Fibroblast of skin of left biceps (primary cell): ENCODE measurements at regions not wholly inside any gene's neighbourhood (a gene's known extent, or its start where the extent isn't known, plus 50 kb on each side); places are given as distances from the start of the nearest gene placed in this dataset.
"Not testable (repeated sequence)": the region's sequence is repeated elsewhere in the genome, so short reads cannot be mapped to it uniquely, and the experiment has no call there.

Experiments
- DNase-seq, 2 experiments: peaks; one replicate each; pipeline ENCODE4 v3.0.0-alpha.2; 2013; ENCODE audit warnings: low read depth in 2 of 2

DNA sequence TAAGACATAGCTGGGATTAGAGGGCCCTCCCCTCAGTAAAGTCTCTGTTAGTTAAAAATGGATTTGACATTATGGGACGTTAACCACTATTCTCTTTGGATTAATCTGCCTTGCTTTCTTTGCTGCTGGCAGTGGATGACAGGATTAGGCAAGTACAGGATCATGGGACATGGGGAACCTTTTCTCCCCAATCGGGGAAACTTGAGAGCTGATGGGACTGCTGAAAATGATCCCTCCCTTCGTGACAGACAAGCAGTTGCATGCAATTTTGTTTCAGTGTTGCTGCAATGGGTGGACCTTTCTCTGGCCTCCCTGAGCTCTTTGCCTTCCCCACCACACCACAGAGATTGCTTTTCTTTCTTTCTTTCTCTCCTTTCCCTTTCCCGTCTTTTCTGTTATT is 120.2 kb upstream of the BANK1 start:
- DNase-seq = no peak

DNA sequence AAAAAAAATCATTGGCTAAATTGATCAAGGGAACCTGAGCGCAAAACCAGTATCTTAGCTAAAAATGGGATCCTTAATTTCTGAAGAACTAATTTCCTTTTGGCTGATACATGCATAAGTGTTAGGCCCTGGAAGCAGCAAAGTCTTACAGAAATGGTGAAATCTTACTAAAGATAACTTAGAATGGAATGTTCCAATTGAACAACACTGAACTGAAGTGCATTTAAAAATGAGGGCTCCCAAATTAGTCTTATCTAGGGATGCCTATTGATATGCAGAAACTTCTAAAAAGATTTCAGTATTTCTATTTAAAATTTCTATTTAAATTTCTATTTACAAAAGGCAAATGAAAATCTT is 120.7 kb upstream of the BANK1 start:
- DNase-seq = no peak

DNA sequence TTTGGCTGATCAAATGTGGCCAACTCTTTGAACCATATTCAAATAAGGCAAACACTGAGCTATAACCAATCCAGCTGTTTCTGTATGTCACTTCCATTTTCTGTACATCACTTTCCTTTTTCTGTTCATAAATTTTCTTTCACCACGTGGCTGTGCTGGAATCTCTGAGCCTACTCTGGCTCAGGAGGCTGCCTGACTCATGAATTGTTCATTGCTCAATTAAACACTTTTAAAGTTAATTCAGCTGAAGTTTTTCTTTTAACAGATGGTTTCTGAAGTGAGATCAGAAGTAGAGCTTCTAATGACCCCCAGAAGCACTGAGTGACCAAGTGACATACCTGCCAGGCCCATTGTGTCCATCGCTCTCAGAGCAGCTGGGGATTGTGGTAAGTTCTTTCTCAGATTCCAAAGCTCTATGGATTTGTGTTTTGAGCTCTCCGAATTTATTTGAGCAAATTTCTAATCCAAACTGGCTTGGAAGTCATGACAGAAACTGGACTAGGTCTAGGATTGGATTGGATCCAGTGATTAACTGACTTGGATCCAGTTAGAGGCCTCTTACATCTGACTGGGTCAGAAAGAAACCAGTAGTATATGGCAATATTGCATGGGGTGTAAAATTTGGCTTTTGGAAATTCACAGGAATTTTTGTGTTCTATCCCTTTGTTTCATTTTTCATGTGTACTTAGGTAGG is 121.2 kb upstream of the BANK1 start:
- no peak for DNase-seq

DNA sequence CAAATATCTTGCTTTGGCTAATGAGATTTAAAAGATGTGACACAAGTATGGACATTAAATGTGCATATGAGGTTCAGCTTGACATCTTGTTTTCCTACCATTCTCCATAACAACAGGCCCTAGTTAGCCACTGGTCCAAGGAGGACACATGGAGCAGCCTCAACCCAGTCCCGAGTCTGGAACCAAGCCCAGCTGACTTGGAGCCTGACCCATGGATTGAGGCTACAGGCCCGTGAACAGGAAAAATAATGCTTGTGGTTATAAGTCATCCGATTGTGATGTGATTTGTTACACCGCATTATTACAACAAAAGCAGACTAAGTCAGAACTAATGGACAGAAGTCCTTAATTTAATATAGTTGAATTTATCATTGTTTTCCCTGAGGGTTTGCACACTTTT is 123.2 kb upstream of the BANK1 start:
- no peak for DNase-seq

DNA sequence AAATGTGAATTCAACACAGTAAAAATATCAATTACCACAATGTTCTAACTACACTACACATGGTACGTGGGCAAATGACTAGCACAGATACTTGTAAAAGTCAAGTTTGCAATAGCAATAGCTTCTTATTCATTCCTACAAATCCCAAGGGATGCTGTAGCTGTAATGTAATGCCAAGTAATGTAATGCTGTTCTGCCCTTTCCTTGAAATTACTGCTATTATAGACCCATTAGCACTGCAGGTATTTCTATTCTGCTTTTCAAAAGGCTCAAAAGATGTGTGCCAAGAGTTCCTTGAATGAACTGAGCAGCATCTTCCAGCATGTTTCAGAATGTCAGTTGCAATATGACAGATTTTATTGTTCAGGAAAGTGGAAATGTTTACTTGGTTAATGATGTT is 129.9 kb upstream of the BANK1 start:
- no peak for DNase-seq

DNA sequence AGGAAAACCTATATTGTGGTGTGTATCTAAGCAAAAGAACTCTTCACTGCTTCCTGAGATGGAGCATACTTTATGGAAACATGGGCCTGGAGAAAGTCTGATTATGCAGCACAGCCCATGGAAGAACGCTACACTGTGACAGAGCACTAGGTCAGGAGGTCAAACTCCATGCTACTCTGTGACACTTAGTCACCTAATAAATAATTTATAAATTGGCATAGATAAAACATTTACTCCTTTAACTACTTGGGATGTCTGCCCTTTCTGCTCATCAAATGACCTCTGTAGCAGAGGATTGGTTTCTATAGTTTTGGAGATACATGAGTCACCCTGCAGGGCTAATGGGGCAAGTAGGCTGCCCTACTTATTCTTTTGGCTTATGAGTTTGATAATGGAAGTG is 134.7 kb upstream of the BANK1 start:
- no peak for DNase-seq

DNA sequence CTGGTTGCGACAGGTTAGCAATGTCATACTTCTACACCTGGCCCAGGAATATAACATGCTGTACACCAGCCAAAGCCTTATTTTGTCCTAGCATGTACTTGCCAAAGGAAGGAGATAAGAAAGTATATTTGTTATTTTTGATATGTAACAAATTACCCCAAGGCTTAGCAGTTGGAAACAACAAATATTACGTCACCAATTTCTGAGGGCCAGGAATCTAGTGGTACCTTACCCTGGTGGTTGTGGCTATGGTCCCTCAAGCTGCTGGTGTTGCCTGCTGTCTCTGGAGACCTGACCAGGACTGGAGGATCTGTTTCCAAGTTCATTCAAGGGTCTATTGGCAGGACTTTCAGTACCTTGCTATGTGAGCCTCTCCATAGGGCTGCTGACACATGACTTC is 135.5 kb upstream of the BANK1 start:
- no peak for DNase-seq

DNA sequence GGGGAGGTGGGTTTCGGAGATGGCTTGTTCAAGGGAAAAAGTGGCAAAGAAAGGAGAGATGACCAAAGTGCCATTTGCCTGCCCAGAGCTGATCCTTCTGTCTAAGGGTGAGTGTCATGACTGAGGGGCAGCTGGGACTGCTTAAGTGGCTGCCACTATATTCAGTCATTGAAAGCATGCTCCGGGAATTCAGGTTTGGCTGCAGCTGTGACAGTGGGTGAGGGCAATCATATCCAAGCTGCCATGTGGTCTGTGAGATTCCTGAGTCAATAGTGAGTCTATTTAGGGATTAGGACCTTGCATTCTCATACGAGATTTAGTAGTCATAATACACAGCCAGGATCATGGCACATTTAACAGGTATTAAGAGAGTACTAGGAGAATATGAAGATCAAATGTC is 138.8 kb upstream of the BANK1 start:
- DNase-seq = no peak

DNA sequence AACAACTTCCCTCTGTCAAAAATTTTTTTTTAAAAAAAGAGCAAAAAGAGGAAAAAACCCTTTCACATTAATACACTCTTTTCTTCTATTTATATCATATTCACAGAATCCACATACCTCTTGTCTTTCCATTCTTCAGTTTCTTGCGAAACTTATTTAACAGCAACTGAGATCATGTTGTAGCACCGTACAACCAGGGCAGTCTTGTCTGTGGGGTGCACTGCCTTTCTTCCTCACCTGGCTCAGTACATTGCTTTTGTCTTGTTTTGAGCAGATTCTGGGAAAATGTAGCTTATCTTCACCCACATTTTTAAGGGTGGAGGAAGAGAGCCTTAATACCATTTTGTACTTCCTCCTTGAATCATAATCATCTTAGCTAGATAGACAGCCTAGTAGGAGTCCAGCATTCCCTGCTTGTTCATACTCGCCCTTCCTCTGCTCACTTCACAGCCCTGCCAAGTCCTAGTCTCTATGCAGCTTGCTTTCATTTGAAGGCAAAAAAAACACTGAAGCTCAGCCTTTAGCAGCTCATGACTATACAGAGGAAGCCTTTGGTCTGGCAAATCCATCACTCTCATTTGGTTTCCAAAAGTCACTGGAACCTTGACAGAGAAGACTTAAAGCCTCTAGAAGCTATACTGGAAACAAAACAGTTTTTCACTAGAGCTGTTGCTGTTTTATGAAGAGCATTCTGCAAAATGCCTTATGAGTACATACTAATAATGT is 140.6 kb upstream of the BANK1 start:
- no peak for DNase-seq

DNA sequence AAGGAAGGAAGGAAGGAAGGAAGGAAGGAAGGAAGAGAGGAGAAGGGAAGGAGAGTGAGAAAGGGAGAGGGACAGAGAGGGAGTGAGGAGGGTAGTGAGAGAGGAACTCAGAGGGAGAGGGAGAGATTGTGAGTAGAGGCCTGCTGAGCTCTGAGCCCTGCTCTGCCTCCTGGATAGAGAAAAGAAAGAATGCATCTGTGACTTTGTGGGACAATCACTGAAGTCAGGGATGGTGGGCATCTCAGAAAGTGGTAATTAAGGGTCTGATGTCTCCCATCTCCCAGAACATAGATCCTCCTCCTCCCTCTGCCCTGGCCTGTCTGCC is 142.9 kb upstream of the BANK1 start:
- DNase-seq = no peak

DNA sequence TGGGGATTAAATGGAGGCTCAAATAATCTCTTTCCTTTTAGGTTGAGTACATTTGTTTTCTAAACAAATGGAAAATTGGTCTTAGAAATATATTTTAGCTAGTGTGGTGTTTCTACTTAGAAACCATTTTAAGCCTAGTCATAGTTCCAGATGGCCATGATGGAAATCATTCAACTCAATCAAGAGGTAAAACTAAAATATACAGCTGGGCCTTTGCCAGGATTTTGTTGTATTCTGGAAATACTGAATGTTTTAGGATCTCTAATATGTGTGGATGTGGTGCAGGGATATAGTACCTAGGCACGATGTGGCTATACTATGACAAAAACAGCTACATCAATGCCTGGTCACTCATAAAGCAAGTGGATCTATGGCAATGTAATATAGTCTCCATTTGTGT is 146.0 kb upstream of the BANK1 start:
- DNase-seq = no peak

DNA sequence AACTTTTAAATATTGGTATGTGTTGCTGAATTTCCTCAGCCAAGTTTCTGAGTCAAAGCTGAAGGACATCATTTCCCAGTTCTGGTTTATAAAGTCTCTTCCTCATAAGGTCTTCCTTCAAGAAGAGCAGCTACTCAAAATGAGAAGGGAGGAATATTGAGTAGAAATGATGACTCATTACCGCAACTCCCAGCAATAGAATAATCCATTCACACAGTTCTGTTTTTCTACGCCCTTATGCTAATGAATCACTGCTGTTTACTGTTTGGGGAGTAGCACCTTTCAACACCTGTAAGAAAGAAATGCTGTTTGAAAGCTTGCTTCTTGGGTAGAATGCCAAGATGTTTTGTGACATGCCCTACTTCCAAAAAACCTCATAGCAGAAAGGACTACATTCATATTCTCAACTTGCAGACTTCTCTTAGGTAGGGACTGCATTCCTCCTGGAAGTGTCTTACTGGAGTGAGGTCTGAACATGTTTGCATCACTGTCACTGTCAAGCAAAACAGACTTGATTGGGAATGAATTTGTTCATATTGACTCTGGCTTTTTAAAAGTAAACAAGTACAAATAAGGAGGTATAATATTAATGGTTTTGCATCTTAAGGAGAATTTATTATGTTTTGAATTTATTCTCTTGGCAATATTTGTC is 147.2 kb upstream of the BANK1 start:
- no peak for DNase-seq

DNA sequence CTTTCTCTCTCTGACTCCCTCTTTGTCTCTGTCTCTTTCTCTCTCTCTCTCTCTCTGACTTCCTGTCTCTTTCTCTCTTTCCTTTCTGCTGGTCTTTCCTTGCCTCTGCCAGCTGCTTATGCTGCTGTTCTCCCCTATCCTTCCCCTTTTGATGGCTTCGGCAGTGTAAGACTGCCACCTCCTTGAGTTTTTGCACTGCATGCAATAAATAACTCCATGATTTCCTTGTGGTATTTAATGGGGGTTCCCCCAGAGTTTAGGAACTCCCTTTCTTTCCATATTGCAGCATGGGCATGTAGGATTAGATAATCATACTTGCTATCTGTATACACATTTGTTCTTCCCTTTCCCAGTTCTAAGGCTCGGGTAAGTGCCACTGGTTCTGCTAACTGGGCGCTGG is 157.8 kb upstream of the BANK1 start:
- not testable (repeated sequence) for DNase-seq

DNA sequence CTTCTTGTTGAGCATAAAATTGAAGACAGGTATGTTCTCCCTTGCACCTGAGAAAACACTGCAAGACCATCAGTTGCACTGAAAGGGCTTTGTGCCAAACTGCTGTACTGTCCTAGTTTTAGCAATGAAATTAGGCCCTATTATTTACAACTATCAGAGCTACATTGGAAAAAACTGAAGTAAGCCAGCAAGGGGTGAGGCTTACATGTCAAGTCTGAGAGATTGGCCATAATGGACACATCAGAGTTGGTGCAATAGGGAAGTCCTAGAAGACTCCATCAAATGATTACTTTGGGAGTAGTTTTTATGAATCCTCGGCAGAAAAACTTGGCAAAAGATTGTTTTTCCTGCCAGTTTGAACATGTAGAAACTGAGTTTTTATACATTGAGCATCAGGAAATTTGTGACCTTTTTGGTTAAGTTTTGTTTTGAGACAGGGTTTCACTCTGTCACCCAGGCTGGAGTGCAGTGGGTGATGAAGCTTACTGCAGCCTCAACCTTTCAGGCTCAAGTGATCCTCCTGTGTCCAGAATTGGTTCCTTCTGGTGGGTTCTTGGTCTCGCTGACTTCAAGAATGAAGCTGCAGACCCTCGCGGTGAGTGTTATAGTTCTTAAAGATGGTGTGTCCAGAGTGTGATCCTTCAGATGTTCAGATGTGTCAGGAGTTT is 160.1 kb upstream of the BANK1 start:
- no peak for DNase-seq

DNA sequence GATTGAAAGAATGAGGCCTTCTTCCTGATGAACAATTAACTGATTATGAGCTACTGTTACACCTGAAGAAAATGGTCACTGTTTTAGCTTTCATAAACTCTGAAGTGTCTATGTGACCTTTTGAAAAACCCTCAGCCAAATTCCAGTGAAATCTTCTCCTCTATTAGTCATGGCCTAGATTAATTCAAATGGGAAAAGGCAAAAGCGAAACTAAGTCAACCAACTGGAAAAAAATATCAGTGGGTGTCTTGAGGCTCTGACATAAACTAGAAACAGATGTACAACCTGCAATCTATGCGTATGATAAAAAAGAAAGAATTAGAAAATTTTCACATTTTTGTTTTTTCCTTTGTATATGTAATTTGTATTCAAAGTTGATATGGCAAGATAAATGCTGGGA is 169.4 kb upstream of the BANK1 start:
- peak in 1 of 2 experiments; percentile 8 for DNase-seq

DNA sequence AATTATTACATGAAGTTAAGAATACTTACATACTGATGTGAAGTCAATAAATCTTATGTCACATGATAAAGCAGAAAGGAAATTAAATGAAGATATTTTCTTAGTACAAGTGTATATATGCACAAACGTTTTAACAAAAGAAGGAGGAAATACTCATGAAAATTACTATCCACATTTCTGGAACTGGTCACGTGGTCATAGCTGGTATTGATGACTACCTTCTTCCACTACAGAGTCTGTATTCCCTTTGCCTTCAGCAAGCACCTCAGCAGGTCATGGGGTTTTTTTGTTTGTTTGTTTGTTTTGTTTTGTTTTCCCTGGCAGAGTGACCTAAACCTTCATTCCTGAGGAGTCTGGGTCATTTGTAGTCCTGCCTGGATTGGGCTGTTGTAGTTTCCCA is 174.9 kb upstream of the BANK1 start:
- no peak for DNase-seq

DNA sequence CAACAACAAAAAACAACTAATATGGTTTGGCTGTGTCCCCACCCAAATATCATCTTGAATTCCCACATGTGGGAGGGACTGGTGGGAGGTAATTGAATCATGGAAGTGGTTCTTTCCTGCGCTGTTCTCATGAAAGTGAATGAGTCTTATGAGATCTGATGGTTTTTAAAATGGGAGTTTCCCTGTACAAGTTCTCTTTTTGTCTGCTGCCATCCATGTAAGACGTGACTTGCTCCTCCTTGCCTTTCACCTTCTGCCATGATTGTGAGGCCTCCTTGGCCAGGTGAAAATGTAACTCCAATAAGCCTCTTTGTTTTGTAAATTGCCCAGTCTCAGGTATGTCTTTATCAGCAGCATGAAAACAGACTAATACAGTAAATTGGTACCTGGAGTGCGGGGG is 183.5 kb upstream of the BANK1 start:
- not testable (repeated sequence) for DNase-seq

DNA sequence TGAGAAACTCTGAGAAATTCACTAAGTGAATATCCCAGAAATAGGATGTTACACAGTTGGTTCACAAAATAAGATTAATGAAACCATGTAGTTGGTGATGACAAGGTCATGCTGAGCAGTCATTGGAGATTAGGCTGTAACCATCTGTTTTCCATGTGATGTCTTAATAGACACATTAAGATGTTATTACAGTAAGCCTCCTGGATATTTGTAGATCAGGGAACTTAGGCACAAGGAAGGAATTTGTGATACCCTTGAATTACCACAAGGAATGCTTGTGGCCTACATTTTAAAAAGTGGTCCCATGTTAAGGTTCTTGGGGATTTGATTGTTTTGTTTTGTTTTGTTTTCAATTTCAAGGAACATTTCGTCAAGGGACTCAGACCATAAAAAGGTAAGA is 185.6 kb upstream of the BANK1 start:
- peak in 1 of 2 experiments; percentile 18 for DNase-seq

DNA sequence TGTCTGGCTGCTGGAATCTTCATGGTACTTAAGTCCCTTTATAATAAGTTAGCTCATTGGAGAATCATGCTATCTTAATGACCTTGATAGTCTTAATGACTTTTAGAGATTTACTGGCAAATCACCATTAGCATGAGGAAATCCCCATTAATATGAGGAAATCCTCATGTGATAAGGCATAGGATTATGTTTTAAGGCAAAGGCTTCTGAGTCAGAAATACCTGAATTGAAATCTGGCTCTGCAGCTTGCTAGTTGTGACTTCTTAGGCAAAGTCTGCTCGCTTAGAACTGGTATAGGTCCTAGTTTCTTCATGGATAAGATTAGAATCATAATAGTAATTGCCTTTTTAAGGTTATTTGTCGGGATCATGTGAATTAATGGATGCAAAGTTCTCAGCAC is 190.2 kb upstream of the BANK1 start:
- no peak for DNase-seq

DNA sequence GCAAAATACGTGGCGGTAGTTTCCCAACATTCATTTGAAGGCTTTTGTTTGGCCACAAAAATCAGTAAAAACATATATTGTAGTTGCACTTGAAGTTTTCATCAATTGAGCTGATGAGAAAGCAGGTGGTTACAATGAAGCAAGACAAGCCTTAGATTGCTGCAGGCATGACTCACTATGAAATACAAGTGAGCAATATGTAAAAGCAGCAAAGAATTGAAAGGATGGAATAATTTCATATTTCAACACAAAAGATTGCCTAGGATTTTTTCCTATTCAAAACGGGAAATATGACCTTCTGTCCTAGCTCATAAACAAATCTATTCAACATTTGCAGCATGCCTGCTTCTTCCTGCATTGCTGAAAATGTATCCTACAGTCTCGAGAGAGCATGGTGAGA is 190.9 kb upstream of the BANK1 start:
- DNase-seq = peak in 1 of 2 experiments; percentile 33

DNA sequence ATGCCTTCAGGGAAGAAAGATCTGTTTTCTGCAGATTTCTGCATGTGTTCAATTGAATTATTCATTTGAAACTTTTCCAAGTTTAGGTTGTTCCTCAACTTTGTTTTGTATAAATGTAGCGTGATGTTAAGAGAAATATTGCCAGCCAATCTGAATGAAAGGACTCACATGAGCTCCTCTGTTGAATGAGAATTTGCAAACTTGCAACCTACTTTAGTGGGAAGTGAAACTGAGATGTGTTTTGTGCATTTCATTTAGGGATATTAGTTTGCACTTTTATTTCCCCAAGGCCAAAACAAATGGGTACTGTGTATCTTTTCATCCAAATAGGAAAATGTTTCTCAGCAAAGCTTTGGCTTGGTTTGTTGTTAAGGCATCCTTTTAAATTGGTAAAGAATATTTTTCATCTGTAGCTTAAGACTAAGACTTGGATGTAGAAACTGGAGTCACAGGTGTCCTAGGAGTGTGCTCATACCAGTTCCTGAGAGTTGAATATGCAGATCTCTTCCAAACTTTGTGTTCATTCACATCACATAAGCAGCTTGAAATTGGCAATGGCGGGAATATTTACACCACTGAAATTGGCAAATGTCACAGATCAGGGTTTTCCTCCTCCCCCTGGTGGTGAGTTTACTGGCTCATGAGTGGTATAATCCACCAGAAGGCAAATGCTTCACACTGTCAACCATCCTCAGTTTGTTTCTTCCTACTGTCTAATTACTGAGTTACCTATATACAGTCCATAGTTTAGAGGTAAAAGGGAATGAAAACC is 193.6 kb upstream of the BANK1 start:
- no peak for DNase-seq

DNA sequence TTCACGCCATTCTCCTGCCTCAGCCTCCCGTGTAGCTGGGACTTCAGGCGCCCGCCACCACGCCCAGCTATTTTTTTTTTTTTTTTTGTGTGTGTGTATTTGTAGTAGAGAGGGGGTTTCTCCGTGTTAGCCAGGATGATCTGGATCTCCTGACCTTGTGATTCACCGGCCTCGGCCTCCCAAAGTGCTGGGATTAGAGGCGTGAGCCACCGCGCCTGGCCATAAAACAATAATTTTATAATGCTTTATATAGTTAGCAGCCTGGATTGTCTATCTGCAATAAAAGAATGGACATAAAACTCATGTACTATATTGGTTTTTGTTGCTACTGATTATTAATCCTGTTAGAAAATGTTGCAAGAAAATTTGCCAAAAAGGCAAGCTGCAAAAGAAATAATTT is 195.9 kb upstream of the BANK1 start:
- DNase-seq = no peak
